GM12878 (cell line): ENCODE measurements at regions not wholly inside any gene's neighbourhood (a gene's known extent, or its start where the extent isn't known, plus 50 kb on each side); places are given as distances from the start of the nearest gene placed in this dataset.

Experiments used
- ATAC-seq: fragments of 200-7000 bp; cut with Tn5 transposase; 3 replicates; pipeline ENCODE4 v1.9.1; 2020; ENCODE audit warnings: mild to moderate bottlenecking, moderate library complexity
- BruUV-seq: library from RNA; stranded (reverse); fragments of 400-500 nt; replicated peaks from 2 replicates; lab custom pipeline; 2021; lab: Mats Ljungman, UMichigan
- CTCF ChIA-PET: fragments of 300-600 bp; sonication (Branson Sonifier 250); formaldehyde crosslinking; extraction: SDS; loops from one replicate; lab custom pipeline; 2021; ENCODE audit warnings: inconsistent platforms; lab: Yijun Ruan, JAX
- POLR2A ChIA-PET: fragments of 350-600 bp; formaldehyde crosslinking; extraction: SDS; loops from one replicate; lab custom pipeline; 2021; ENCODE audit warnings: inconsistent platforms; lab: Charles Lee
- RAD21 ChIA-PET: fragments of 300-600 bp; sonication (Branson Sonifier 250); formaldehyde crosslinking; loops from one replicate; lab custom pipeline; 2023; ENCODE audit warnings: antibody characterized with exemption; ENCODE audit not compliant: unreplicated experiment; lab: Charles Lee
- SMC1A ChIA-PET: fragments of 300-600 bp; sonication (Branson Sonifier 250); formaldehyde crosslinking; loops from one replicate; lab custom pipeline; 2023; ENCODE audit not compliant: unreplicated experiment, uncharacterized antibody; lab: Charles Lee
- DNase-seq: peaks from one replicate; pipeline ENCODE4 v3.0.0-alpha.2; 2011; ENCODE audit warnings: low read depth, low spot score
- FAIRE-seq: peaks from 3 replicates; lab custom pipeline; 2011; peaks lifted over from hg19 to GRCh38; lab: Jason Lieb, UNC
- H2AFZ ChIP-seq: 2 replicates; pipeline ENCODE4 v1.6.0; 2011; ENCODE audit warnings: low read depth, low read length, control low read depth; ENCODE audit not compliant: control insufficient read depth
- H3K27ac ChIP-seq: 2 replicates; pipeline ENCODE4 v1.5.1; 2011; ENCODE audit warnings: control low read depth; ENCODE audit not compliant: control insufficient read depth, insufficient read depth
- H3K27me3 ChIP-seq, 2 experiments: replicated peaks in 1 of 2; 2 replicates each; pipeline versions ENCODE4 v1.6.0 to v1.6.1; 2011; ENCODE audit warnings: low read length in 1 of 2; ENCODE audit not compliant: control insufficient read depth in 2 of 2, insufficient read depth in 2 of 2
- H3K36me3 ChIP-seq, 2 experiments: 2 replicates each; pipeline ENCODE4 v1.5.1; 2011; ENCODE audit warnings: low read length in 1 of 2; ENCODE audit not compliant: control insufficient read depth in 2 of 2, insufficient read depth in 2 of 2
- H3K4me1 ChIP-seq: 2 replicates; pipeline ENCODE4 v1.6.1; 2011; ENCODE audit warnings: mild to moderate bottlenecking, low read length, moderate library complexity, mixed read lengths; ENCODE audit not compliant: control insufficient read depth, insufficient read depth
- H3K4me2 ChIP-seq: 2 replicates; pipeline ENCODE4 v1.6.0; 2011; ENCODE audit warnings: control low read depth; ENCODE audit not compliant: control insufficient read depth, insufficient read depth
- H3K4me3 ChIP-seq: fragments of 200-600 bp; sonication (generic); 2 replicates; pipeline ENCODE4 v1.5.1; 2016
- H3K79me2 ChIP-seq: 2 replicates; pipeline ENCODE4 v1.6.0; 2011; ENCODE audit warnings: low read length; ENCODE audit not compliant: control insufficient read depth, insufficient read depth
- H3K9ac ChIP-seq: 2 replicates; pipeline ENCODE4 v1.8.0; 2011; ENCODE audit warnings: low read length, control low read depth, mixed read lengths; ENCODE audit not compliant: control insufficient read depth, insufficient read depth
- H3K9me3 ChIP-seq: replicated peaks from 3 replicates; pipeline ENCODE4 v1.5.1; 2011; ENCODE audit warnings: mild to moderate bottlenecking, low read length; ENCODE audit not compliant: control insufficient read depth, insufficient read depth
- H4K20me1 ChIP-seq: 2 replicates; pipeline ENCODE4 v1.6.0; 2011; ENCODE audit not compliant: control insufficient read depth, insufficient read depth
- CTCF ChIP-seq, 3 experiments: IDR thresholded peaks in 2 of 3; conservative IDR thresholded peaks in 1 of 3; 2 replicates each; pipeline ENCODE4 v1.5.1; 2011; ENCODE audit warnings: low read depth in 3 of 3, low read length in 3 of 3, mild to moderate bottlenecking in 3 of 3, control low read depth in 2 of 3, moderate library complexity in 2 of 3, inconsistent platforms in 1 of 3, mixed read lengths in 1 of 3; ENCODE audit not compliant: control insufficient read depth in 2 of 3, insufficient read depth in 1 of 3; ENCODE audit errors: extremely low read depth in 1 of 3
- DPF2 ChIP-seq: fragments of 450-650 bp; IDR thresholded peaks from 2 replicates; pipeline ENCODE4 v1.6.1; 2017; ENCODE audit warnings: mild to moderate bottlenecking
- E2F4 ChIP-seq: IDR thresholded peaks from 2 replicates; pipeline ENCODE4 v1.6.1; 2012; ENCODE audit warnings: low read depth, low read length, improper control_type of control experiment
- FOXM1 ChIP-seq: IDR thresholded peaks from 2 replicates; pipeline ENCODE4 v1.6.1; 2012; ENCODE audit warnings: low read depth, mild to moderate bottlenecking, inconsistent platforms, low read length, moderate library complexity
- GATAD2B ChIP-seq: fragments of 450-650 bp; conservative IDR thresholded peaks from 2 replicates; pipeline ENCODE4 v1.6.1; 2017; ENCODE audit warnings: low read depth, mild to moderate bottlenecking, moderate library complexity
- NR2F1 ChIP-seq: fragments of 450-650 bp; conservative IDR thresholded peaks from 2 replicates; pipeline ENCODE4 v1.6.1; 2017; ENCODE audit warnings: mild to moderate bottlenecking
- PAX5 ChIP-seq: IDR thresholded peaks from 2 replicates; pipeline ENCODE4 v1.6.1; 2011; ENCODE audit warnings: low read depth, low read length, borderline replicate concordance
- PML ChIP-seq: IDR thresholded peaks from 2 replicates; pipeline ENCODE4 v1.6.1; 2012; ENCODE audit warnings: low read length, inconsistent platforms
- POU2F2 ChIP-seq: IDR thresholded peaks from 3 replicates; pipeline ENCODE4 v1.6.1; 2011; ENCODE audit warnings: low read depth, mild to moderate bottlenecking, low read length, borderline replicate concordance
- RAD21 ChIP-seq: IDR thresholded peaks from 2 replicates; pipeline ENCODE4 v1.6.1; 2011; ENCODE audit warnings: mild to moderate bottlenecking, low read depth, low read length, moderate library complexity; ENCODE audit not compliant: insufficient read depth
- RB1 ChIP-seq: fragments of 450-650 bp; formaldehyde crosslinking; IDR thresholded peaks from 2 replicates; pipeline ENCODE4 v1.6.1; 2017; ENCODE audit warnings: mild to moderate bottlenecking, borderline replicate concordance
- RUNX3 ChIP-seq: IDR thresholded peaks from 2 replicates; pipeline ENCODE4 v1.6.1; 2012; ENCODE audit warnings: low read length, inconsistent platforms
- SIN3A ChIP-seq: IDR thresholded peaks from 2 replicates; pipeline ENCODE4 v1.6.1; 2012; ENCODE audit warnings: low read depth, low read length, improper control_type of control experiment
- SKIL ChIP-seq: fragments of 450-650 bp; IDR thresholded peaks from 2 replicates; pipeline ENCODE4 v1.6.1; 2017; ENCODE audit warnings: mild to moderate bottlenecking, low read depth, inconsistent platforms; ENCODE audit not compliant: poor library complexity, severe bottlenecking
- SMC3 ChIP-seq: IDR thresholded peaks from 2 replicates; pipeline ENCODE4 v1.6.1; 2011; ENCODE audit warnings: low read length, improper control_type of control experiment, borderline replicate concordance
- SPI1 ChIP-seq: IDR thresholded peaks from 2 replicates; pipeline ENCODE4 v1.6.1; 2011; ENCODE audit warnings: low read depth, mild to moderate bottlenecking, low read length, moderate library complexity, borderline replicate concordance; ENCODE audit not compliant: insufficient read depth
- SREBF1 ChIP-seq: IDR thresholded peaks from 2 replicates; pipeline ENCODE4 v1.6.1; 2012; ENCODE audit warnings: mild to moderate bottlenecking, low read length
- TCF12 ChIP-seq: IDR thresholded peaks from 2 replicates; pipeline ENCODE4 v1.6.1; 2011; ENCODE audit warnings: low read depth, mild to moderate bottlenecking, low read length
- YY1 ChIP-seq: IDR thresholded peaks from 2 replicates; pipeline ENCODE4 v1.6.1; 2011; ENCODE audit warnings: low read depth, mild to moderate bottlenecking, low read length
- WGBS: methylation state at CpG from one replicate; pipeline ENCODE4 v1.1.6; 2016; ENCODE audit warnings: low lambda C conversion rate; ENCODE audit not compliant: insufficient replicate concordance, insufficient coverage; ENCODE audit errors: missing lambda C conversion rate; 5-methylcytosine and 5-hydroxymethylcytosine counted together
- in situ Hi-C: fragments of 300-500 bp; cut with MboI; formaldehyde crosslinking; loops from 9 replicates; pipeline ENCODE4 v1.14.3; 2018; ENCODE audit warnings: mixed read lengths
- intact Hi-C: fragments of 100-400 bp; cut with micrococcal nuclease; formaldehyde crosslinking; loops from one replicate; pipeline ENCODE4 v1.14.2; 2022; ENCODE audit not compliant: unreplicated experiment

- TF ChIP-seq DPF2 = peak; percentile 81; the same call in 1 of the 2 replicates
- TF ChIP-seq TCF12 = no peak
- TF ChIP-seq SREBF1 = no peak
- TF ChIP-seq GATAD2B = no peak
- TF ChIP-seq FOXM1 = no peak
- TF ChIP-seq RUNX3 = peak; percentile 48
These were observed 141.0 kb downstream of the PAH start (continued) for GRCh38 chr12:102776041-102776440.

GRCh38 chr12:102769323-102769916, 147.6 kb downstream of the PAH start:
- 5% methylated on average over 6 of the region's 6 CpGs for WGBS
- in situ Hi-C loops (no loop called here), intact Hi-C loops (loop anchor here (2.0 to 5.0 kb wide), 3 partner anchors 67 to 675 kb away; no protein-coding TSS in a partner anchor)
- SMC1A ChIA-PET = interaction anchor here (0.6 to 3.7 kb wide), 24 partner anchors 11 to 1099 kb away, joined by 3 to 27 read pairs (median 4); no protein-coding TSS in a partner anchor
- RAD21 ChIA-PET = interaction anchor here (0.8 to 3.2 kb wide), 15 partner anchors 10 to 851 kb away, joined by 3 to 32 read pairs (median 6); no protein-coding TSS in a partner anchor
- ATAC-seq = peak; percentile 96
- no peak overlapping the region for H3K9ac ChIP-seq
- H2AFZ ChIP-seq = no peak overlapping the region
- peak; percentile 83 for FAIRE-seq
- H3K4me1 ChIP-seq = no peaks in the 10 kb centered on the region
- H3K27ac ChIP-seq = no peak overlapping the region
- POLR2A ChIA-PET = interaction anchor here (0.7 kb wide), 1 partner anchor 670 kb away, joined by 3 read pairs; no protein-coding TSS in a partner anchor
- no peak overlapping the region for H3K4me2 ChIP-seq
- no peaks in the 10 kb centered on the region for H4K20me1 ChIP-seq
- no peaks in the 10 kb centered on the region for H3K36me3 ChIP-seq
- no peaks in the 10 kb centered on the region for H3K27me3 ChIP-seq
- BruUV-seq = no TSS peak
- no peaks in the 10 kb centered on the region for H3K79me2 ChIP-seq
- H3K4me3 ChIP-seq = no peak overlapping the region
- H3K9me3 ChIP-seq = no peaks in the 10 kb centered on the region
- peak; percentile 40 for DNase-seq
- CTCF ChIA-PET = interaction anchor here (0.8 to 4.4 kb wide), 34 partner anchors 10 to 878 kb away, joined by 3 to 43 read pairs (median 6); no protein-coding TSS in a partner anchor
- TF ChIP-seq SIN3A = no peak
- TF ChIP-seq SKIL = peak; percentile 20
- no peak for TF ChIP-seq NR2F1
- 0 out of 2 replicates have a peak, but pooled peaks have one; percentile 46 for TF ChIP-seq RB1
- TF ChIP-seq CTCF (IDR thresholded peaks at IDR 0.05 in 2 of 3, conservative IDR thresholded peaks at IDR 0.05 in 1 of 3; ENCODE audit: control insufficient read depth in 2 of 3, extremely low read depth in 1 of 3, insufficient read depth in 1 of 3, low read depth in 3 of 3, low read length in 3 of 3) = peak; percentile 80 to 87 (median 82)
- TF ChIP-seq POU2F2 = 0 out of 3 replicates have a peak, but pooled peaks have one; percentile 14
- TF ChIP-seq PML = no peak
- TF ChIP-seq SMC3 = peak; percentile 89
- TF ChIP-seq E2F4 = no peak
- TF ChIP-seq YY1 = 0 out of 2 replicates have a peak, but pooled peaks have one; percentile 50
- TF ChIP-seq PAX5 = no peak
- TF ChIP-seq SPI1 = 0 out of 2 replicates have a peak, but pooled peaks have one; percentile 18
- peak; percentile 96 for TF ChIP-seq RAD21
